ENCODE measurements at regions not wholly inside any gene's neighbourhood (a gene's known extent, or its start where the extent isn't known, plus 50 kb on each side); places are given as distances from the start of the nearest gene placed in this dataset.

- H3K4me1 Mint-ChIP-seq (ENCODE audit: low read depth, unreplicated experiment): peaks cover 12% of the 10 kb centered on the region
- Histone ChIP-seq H3K36me3 (ENCODE audit: control insufficient read depth, insufficient read depth, low read length) (no peaks in the 10 kb centered on the region), H3K4me3 (ENCODE audit: low read depth, low read length) (no peak overlapping the region), H3K9me3 (no peaks in the 10 kb centered on the region), H3K27me3 (replicated peaks; ENCODE audit: control insufficient read depth, insufficient read depth, low read length) (no peaks in the 10 kb centered on the region), H3K4me1 (peaks cover 13% of the 10 kb centered on the region)
- no peak overlapping the region for H3K4me3 Mint-ChIP-seq (ENCODE audit: unreplicated experiment)
- ChIA-PET POLR2A (no interaction called here), CTCF (interaction anchor here (0.7 kb wide), 1 partner anchor 232 kb away, joined by 4 read pairs; the partner anchor contains the start of gene MKRN1)
- intact Hi-C loops (cut with micrococcal nuclease; ENCODE audit: unreplicated experiment): no loop called here
- TF ChIP-seq CTCF (IDR thresholded peaks at IDR 0.05; ENCODE audit: insufficient read depth in 1 of 2, low read depth in 1 of 2, low read length in 1 of 2, severe bottlenecking in 1 of 2, unreplicated experiment in 1 of 2): no peak
- H3K27ac Mint-ChIP-seq (ENCODE audit: unreplicated experiment): no peak overlapping the region
- no peak for DNase-seq
- no peaks in the 10 kb centered on the region for H3K27me3 Mint-ChIP-seq (ENCODE audit: insufficient read depth, unreplicated experiment)
- no TSS peak for BruUV-seq (replicated peaks)
- no peaks in the 10 kb centered on the region for H3K9me3 Mint-ChIP-seq (ENCODE audit: unreplicated experiment)
- H3K36me3 Mint-ChIP-seq (ENCODE audit: insufficient read depth, unreplicated experiment): no peaks in the 10 kb centered on the region
Measured at GRCh38 chr7:140247559-140247958, 70.8 kb upstream of the KDM7A start.

- Mint-ChIP-seq H3K4me3 (ENCODE audit: unreplicated experiment) (no peak overlapping the region), H3K9me3 (ENCODE audit: unreplicated experiment) (no peaks in the 10 kb centered on the region), H3K27me3 (ENCODE audit: insufficient read depth, unreplicated experiment) (no peaks in the 10 kb centered on the region), H3K36me3 (ENCODE audit: insufficient read depth, unreplicated experiment) (no peaks in the 10 kb centered on the region), H3K27ac (ENCODE audit: unreplicated experiment) (no peak overlapping the region), H3K4me1 (ENCODE audit: low read depth, unreplicated experiment) (peaks cover 20% of the 10 kb centered on the region)
- Histone ChIP-seq H3K27me3 (replicated peaks; ENCODE audit: control insufficient read depth, insufficient read depth, low read length) (no peaks in the 10 kb centered on the region), H3K9me3 (no peaks in the 10 kb centered on the region), H3K4me1 (peaks cover 23% of the 10 kb centered on the region), H3K36me3 (ENCODE audit: control insufficient read depth, insufficient read depth, low read length) (no peaks in the 10 kb centered on the region), H3K4me3 (ENCODE audit: low read depth, low read length) (no peak overlapping the region)
- intact Hi-C loops (cut with micrococcal nuclease; ENCODE audit: unreplicated experiment): no loop called here
- no TSS peak for BruUV-seq (replicated peaks)
- POLR2A ChIA-PET: no interaction called here
- no peak for DNase-seq
- CTCF ChIA-PET: no interaction called here
- no peak for TF ChIP-seq CTCF (IDR thresholded peaks at IDR 0.05; ENCODE audit: insufficient read depth in 1 of 2, low read depth in 1 of 2, low read length in 1 of 2, severe bottlenecking in 1 of 2, unreplicated experiment in 1 of 2)
Measured at GRCh38 chr7:140245611-140246105, 68.9 kb upstream of the KDM7A start.

- ChIA-PET CTCF (interaction anchor here (0.7 kb wide), 1 partner anchor 227 kb away, joined by 6 read pairs; no protein-coding TSS in a partner anchor), POLR2A (no interaction called here)
- no peaks in the 10 kb centered on the region for H3K27me3 ChIP-seq (replicated peaks; ENCODE audit: control insufficient read depth, insufficient read depth, low read length)
- H3K27ac Mint-ChIP-seq (ENCODE audit: unreplicated experiment): no peak overlapping the region
- H3K4me3 ChIP-seq (ENCODE audit: low read depth, low read length): no peak overlapping the region
- H3K36me3 Mint-ChIP-seq (ENCODE audit: insufficient read depth, unreplicated experiment): no peaks in the 10 kb centered on the region
- TF ChIP-seq CTCF (IDR thresholded peaks at IDR 0.05; ENCODE audit: insufficient read depth in 1 of 2, low read depth in 1 of 2, low read length in 1 of 2, severe bottlenecking in 1 of 2, unreplicated experiment in 1 of 2): no peak
- H3K27me3 Mint-ChIP-seq (ENCODE audit: insufficient read depth, unreplicated experiment): no peaks in the 10 kb centered on the region
- no peaks in the 10 kb centered on the region for H3K9me3 Mint-ChIP-seq (ENCODE audit: unreplicated experiment)
- peaks cover 14% of the 10 kb centered on the region for H3K4me1 ChIP-seq
- intact Hi-C loops (cut with micrococcal nuclease; ENCODE audit: unreplicated experiment): no loop called here
- H3K9me3 ChIP-seq: no peaks in the 10 kb centered on the region
- H3K4me3 Mint-ChIP-seq (ENCODE audit: unreplicated experiment): no peak overlapping the region
- BruUV-seq (replicated peaks): no TSS peak
- peaks cover 12% of the 10 kb centered on the region for H3K4me1 Mint-ChIP-seq (ENCODE audit: low read depth, unreplicated experiment)
- peak; percentile 11 to 53 for DNase-seq
- no peaks in the 10 kb centered on the region for H3K36me3 ChIP-seq (ENCODE audit: control insufficient read depth, insufficient read depth, low read length)
Measured at GRCh38 chr7:140242057-140243031, 65.6 kb upstream of the KDM7A start.

Data from Caco-2 (cell line).